H1 (cell line): ENCODE measurements at regions not wholly inside any gene's neighbourhood (a gene's known extent, or its start where the extent isn't known, plus 50 kb on each side); places are given as distances from the start of the nearest gene placed in this dataset.

Source experiments
- CTCF ChIA-PET: fragments of 300-600 bp; sonication (Branson Sonifier 250); formaldehyde crosslinking; loops from one replicate; lab custom pipeline; 2021; ENCODE audit not compliant: partially characterized antibody; lab: Charles Lee
- POLR2A ChIA-PET: fragments of 300-600 bp; sonication (Branson Sonifier 250); formaldehyde crosslinking; loops from one replicate; lab custom pipeline; 2021; ENCODE audit warnings: inconsistent platforms; ENCODE audit not compliant: partially characterized antibody; lab: Charles Lee
- DNase-seq, 2 experiments: peaks; one replicate each; pipeline versions ENCODE4 v3.0.0 to v3.0.0-alpha.2; 2010 to 2022; ENCODE audit warnings: low spot score in 2 of 2, low read depth in 1 of 2, mixed read lengths in 1 of 2
- FAIRE-seq: peaks from 2 replicates; lab custom pipeline; 2011; peaks lifted over from hg19 to GRCh38; lab: Jason Lieb, UNC
- H2AFZ ChIP-seq: 2 replicates; pipeline ENCODE4 v1.8.1; 2012; ENCODE audit warnings: low read length, inconsistent platforms
- H2AK5ac ChIP-seq: 2 replicates; pipeline ENCODE4 v1.6.1; 2013; ENCODE audit warnings: low read depth, low read length
- H2BK120ac ChIP-seq: replicated peaks from 2 replicates; pipeline ENCODE3; 2013; ENCODE audit warnings: low read depth, low read length, inconsistent platforms
- H2BK12ac ChIP-seq: 2 replicates; pipeline ENCODE4 v1.6.1; 2013; ENCODE audit warnings: low read depth, low read length
- H2BK15ac ChIP-seq: 2 replicates; pipeline ENCODE4 v1.6.1; 2013; ENCODE audit warnings: low read length
- H2BK20ac ChIP-seq: 2 replicates; pipeline ENCODE4 v1.6.1; 2013; ENCODE audit warnings: low read length
- H2BK5ac ChIP-seq: 2 replicates; pipeline ENCODE4 v1.6.1; 2013; ENCODE audit warnings: low read depth, low read length
- H3K14ac ChIP-seq: 2 replicates; pipeline ENCODE4 v1.6.1; 2013; ENCODE audit warnings: inconsistent platforms; ENCODE audit not compliant: insufficient read length
- H3K18ac ChIP-seq: 2 replicates; pipeline ENCODE4 v1.6.1; 2013; ENCODE audit warnings: low read length; ENCODE audit errors: extremely low read depth
- H3K23ac ChIP-seq: 2 replicates; pipeline ENCODE4 v1.6.1; 2013; ENCODE audit warnings: inconsistent platforms; ENCODE audit not compliant: insufficient read length
- H3K23me2 ChIP-seq: 2 replicates; pipeline ENCODE4 v1.6.1; 2013; ENCODE audit warnings: low read depth, low read length
- H3K27ac ChIP-seq: 2 replicates; pipeline ENCODE4 v1.6.1; 2011; ENCODE audit warnings: low read depth, low read length, inconsistent platforms
- H3K27me3 ChIP-seq, 4 experiments: replicated peaks in 1 of 4; 1 replicate in 1 of 4; 2 replicates in 3 of 4; pipeline versions ENCODE4 v1.6.1 to v1.8.1; 2011 to 2013; ENCODE audit warnings: low read length in 3 of 4, mild to moderate bottlenecking in 3 of 4, inconsistent platforms in 2 of 4, mixed read lengths in 2 of 4, moderate library complexity in 1 of 4; ENCODE audit not compliant: control insufficient read depth in 3 of 4, insufficient read depth in 3 of 4; ENCODE audit errors: extremely low read depth in 1 of 4
- H3K36me3 ChIP-seq, 4 experiments: 2 replicates each; pipeline versions ENCODE4 v1.6.1 to v1.8.1; 2011 to 2013; ENCODE audit warnings: mild to moderate bottlenecking in 4 of 4, low read length in 3 of 4, moderate library complexity in 2 of 4, control low read depth in 1 of 4, inconsistent platforms in 1 of 4; ENCODE audit not compliant: insufficient read depth in 4 of 4, control insufficient read depth in 2 of 4
- H3K4ac ChIP-seq: replicated peaks from 2 replicates; pipeline ENCODE3; 2013; ENCODE audit warnings: low read length, low read depth, mixed read lengths, inconsistent platforms; ENCODE audit not compliant: insufficient read length
- H3K4me1 ChIP-seq, 4 experiments: replicated peaks in 1 of 4; 1 replicate in 1 of 4; 2 replicates in 3 of 4; pipeline versions ENCODE4 v1.6.1 to v1.8.1; 2011 to 2013; ENCODE audit warnings: low read length in 3 of 4, inconsistent platforms in 2 of 4, mixed read lengths in 1 of 4; ENCODE audit not compliant: insufficient read depth in 4 of 4, control insufficient read depth in 3 of 4
- H3K4me2 ChIP-seq, 2 experiments: 2 replicates each; pipeline versions ENCODE4 v1.6.1 to v1.8.1; 2011 to 2013; ENCODE audit warnings: low read depth in 2 of 2, low read length in 2 of 2, control low read depth in 1 of 2, inconsistent platforms in 1 of 2, mild to moderate bottlenecking in 1 of 2; ENCODE audit not compliant: insufficient read depth in 1 of 2
- H3K4me3 ChIP-seq, 4 experiments: fragments of 200-600, 300-600 bp in 1 of 4; sonication (generic), shearing (Covaris generic), sonication (Bioruptor Twin) in 1 of 4; 2 replicates each; pipeline versions ENCODE4 v1.5.1 to v1.8.1; 2011 to 2016; ENCODE audit warnings: low read length in 4 of 4, low read depth in 3 of 4, control low read depth in 2 of 4, inconsistent platforms in 2 of 4, mild to moderate bottlenecking in 2 of 4, mixed read lengths in 1 of 4, moderate library complexity in 1 of 4; ENCODE audit not compliant: insufficient read depth in 2 of 4; ENCODE audit errors: extremely low read depth in 1 of 4
- H3K56ac ChIP-seq: replicated peaks from 2 replicates; pipeline ENCODE3; 2013; ENCODE audit warnings: low read depth, mild to moderate bottlenecking, mixed read lengths, low read length, inconsistent platforms; ENCODE audit not compliant: insufficient read length
- H3K79me1 ChIP-seq: 2 replicates; pipeline ENCODE4 v1.6.1; 2013; ENCODE audit warnings: low read depth, low read length, control low read depth
- H3K79me2 ChIP-seq, 2 experiments: 2 replicates each; pipeline versions ENCODE4 v1.6.1 to v1.8.1; 2012 to 2013; ENCODE audit warnings: low read length in 2 of 2, mild to moderate bottlenecking in 2 of 2, inconsistent platforms in 1 of 2; ENCODE audit not compliant: insufficient read depth in 2 of 2, control insufficient read depth in 1 of 2
- H3K9ac ChIP-seq, 4 experiments: replicated peaks in 1 of 4; 1 replicate in 1 of 4; 2 replicates in 3 of 4; pipeline versions ENCODE4 v1.6.1 to v1.8.1; 2011 to 2013; ENCODE audit warnings: low read depth in 3 of 4, low read length in 3 of 4, control low read depth in 2 of 4, mild to moderate bottlenecking in 2 of 4, moderate library complexity in 2 of 4, inconsistent platforms in 1 of 4; ENCODE audit errors: extremely low read depth in 1 of 4
- H3K9me3 ChIP-seq, 2 experiments: 2 replicates each; pipeline versions ENCODE4 v1.6.1 to v1.8.1; 2012 to 2013; ENCODE audit warnings: mild to moderate bottlenecking in 2 of 2, moderate library complexity in 2 of 2, control low read depth in 1 of 2, inconsistent platforms in 1 of 2, low read depth in 1 of 2, low read length in 1 of 2, mixed read lengths in 1 of 2; ENCODE audit not compliant: insufficient read depth in 2 of 2
- H4K20me1 ChIP-seq, 2 experiments: replicated peaks in 1 of 2; 2 replicates each; pipeline versions ENCODE3 to v1.8.1; 2011 to 2013; ENCODE audit warnings: inconsistent platforms in 2 of 2, low read length in 2 of 2, mild to moderate bottlenecking in 1 of 2; ENCODE audit not compliant: insufficient read depth in 2 of 2, control insufficient read depth in 1 of 2
- H4K5ac ChIP-seq: 2 replicates; pipeline ENCODE4 v1.6.1; 2013; ENCODE audit warnings: low read length, low read depth, mixed read lengths, inconsistent platforms; ENCODE audit not compliant: insufficient read length
- H4K8ac ChIP-seq: 2 replicates; pipeline ENCODE4 v1.8.0; 2013; ENCODE audit warnings: mild to moderate bottlenecking, moderate library complexity, low read length, inconsistent platforms; ENCODE audit not compliant: insufficient read depth; ENCODE audit errors: extremely low read depth
- H4K91ac ChIP-seq: replicated peaks from 2 replicates; pipeline ENCODE3; 2013; ENCODE audit warnings: low read length, mixed read lengths, inconsistent platforms; ENCODE audit not compliant: insufficient read length
- ASH2L ChIP-seq: fragments of 200-600, 300-600 bp; sonication (generic); IDR thresholded peaks from one replicate; pipeline ENCODE4 v1.7.1; 2017; ENCODE audit warnings: low read length
- BCL11A ChIP-seq, 2 experiments: IDR thresholded peaks; one replicate each; pipeline ENCODE4 v1.6.1; 2011; ENCODE audit warnings: low read depth in 2 of 2, low read length in 2 of 2, mild to moderate bottlenecking in 2 of 2
- CTCF ChIP-seq, 3 experiments: IDR thresholded peaks; 1 replicate in 2 of 3; 2 replicates in 1 of 3; pipeline versions ENCODE4 v1.5.1 to v1.6.1; 2011; ENCODE audit warnings: low read length in 3 of 3, mild to moderate bottlenecking in 3 of 3, inconsistent platforms in 2 of 3, low read depth in 1 of 3, moderate library complexity in 1 of 3; ENCODE audit not compliant: insufficient read depth in 1 of 3; ENCODE audit errors: control extremely low read depth in 1 of 3
- GTF2F1 ChIP-seq: IDR thresholded peaks from 2 replicates; pipeline ENCODE4 v1.6.1; 2012; ENCODE audit warnings: low read depth, low read length, improper control_type of control experiment, borderline replicate concordance
- JUN ChIP-seq: IDR thresholded peaks from 2 replicates; pipeline ENCODE4 v1.6.1; 2011; ENCODE audit warnings: low read depth, mild to moderate bottlenecking, improper control_type of control experiment, low read length
- JUND ChIP-seq: IDR thresholded peaks from 2 replicates; pipeline ENCODE4 v1.6.1; 2011; ENCODE audit warnings: mild to moderate bottlenecking, improper control_type of control experiment, low read length
- MAFK ChIP-seq: IDR thresholded peaks from 2 replicates; pipeline ENCODE4 v1.6.1; 2012; ENCODE audit warnings: low read depth, mild to moderate bottlenecking, improper control_type of control experiment, low read length
- NRF1 ChIP-seq: IDR thresholded peaks from 2 replicates; pipeline ENCODE4 v1.6.1; 2011; ENCODE audit warnings: mild to moderate bottlenecking, low read depth, low read length, improper control_type of control experiment
- RAD21 ChIP-seq, 2 experiments: IDR thresholded peaks in 1 of 2; conservative IDR thresholded peaks in 1 of 2; 2 replicates each; pipeline ENCODE4 v1.6.1; 2011; ENCODE audit warnings: low read depth in 2 of 2, low read length in 2 of 2, improper control_type of control experiment in 1 of 2, inconsistent platforms in 1 of 2, mild to moderate bottlenecking in 1 of 2, moderate library complexity in 1 of 2
- SIRT6 ChIP-seq: IDR thresholded peaks from one replicate; pipeline ENCODE4 v1.7.1; 2012; ENCODE audit warnings: low read length, inconsistent platforms
- TF ChIP-seq, protein P1 (sequence below): IDR thresholded peaks from 2 replicates; pipeline ENCODE4 v1.6.1; 2012; ENCODE audit warnings: inconsistent platforms

DNA sequence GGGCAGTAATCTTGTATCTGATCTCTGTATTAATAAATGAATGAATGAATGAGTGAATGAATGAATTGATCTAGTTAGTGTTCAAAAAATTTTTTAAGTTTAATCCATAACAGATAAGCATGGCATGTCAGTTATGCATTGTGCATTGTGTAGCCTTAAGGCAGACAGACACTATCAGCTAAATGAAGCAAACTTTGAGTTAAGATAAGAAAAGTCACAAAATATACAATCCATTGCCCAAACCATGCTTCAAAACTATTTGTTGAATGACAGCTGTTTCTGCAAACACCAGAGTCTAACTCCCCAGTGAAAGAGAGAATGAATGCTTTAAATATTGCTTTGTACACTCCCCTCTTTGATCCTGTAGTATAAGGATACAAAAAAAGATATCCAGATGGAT, 314.3 kb upstream of the ETAA1 start:
- DNase-seq = no peak
- CTCF ChIA-PET = no interaction called here

More for the DNA sequence above, 314.3 kb upstream of the ETAA1 start:
- no peak overlapping the region for H3K14ac ChIP-seq
- no peak for FAIRE-seq
- no peaks in the 10 kb centered on the region for H3K4me1 ChIP-seq
- H2BK20ac ChIP-seq = no peak overlapping the region
- no peak overlapping the region for H2BK15ac ChIP-seq
- H3K23ac ChIP-seq = no peak overlapping the region
- no peak overlapping the region for H2BK12ac ChIP-seq
- H3K9ac ChIP-seq = no peak overlapping the region
- no peak overlapping the region for H2BK5ac ChIP-seq
- H3K23me2 ChIP-seq = no peaks in the 10 kb centered on the region
- POLR2A ChIA-PET = no interaction called here
- H2BK120ac ChIP-seq = no peak overlapping the region
- no peaks in the 10 kb centered on the region for H4K20me1 ChIP-seq
- no peak for TF ChIP-seq SIRT6
- TF ChIP-seq, protein P1, sequence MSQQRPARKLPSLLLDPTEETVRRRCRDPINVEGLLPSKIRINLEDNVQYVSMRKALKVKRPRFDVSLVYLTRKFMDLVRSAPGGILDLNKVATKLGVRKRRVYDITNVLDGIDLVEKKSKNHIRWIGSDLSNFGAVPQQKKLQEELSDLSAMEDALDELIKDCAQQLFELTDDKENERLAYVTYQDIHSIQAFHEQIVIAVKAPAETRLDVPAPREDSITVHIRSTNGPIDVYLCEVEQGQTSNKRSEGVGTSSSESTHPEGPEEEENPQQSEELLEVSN = no peak
- TF ChIP-seq NRF1 = no peak
- TF ChIP-seq JUN = no peak
- TF ChIP-seq ASH2L = no peak
- TF ChIP-seq CTCF (IDR thresholded peaks at IDR 0.05; ENCODE audit: control extremely low read depth in 1 of 3, insufficient read depth in 1 of 3, low read depth in 1 of 3, low read length in 3 of 3) = no peak
- no peak for TF ChIP-seq BCL11A (IDR thresholded peaks at IDR 0.05; ENCODE audit: low read depth in 2 of 2, low read length in 2 of 2)
- TF ChIP-seq MAFK = no peak
- no peak for TF ChIP-seq GTF2F1
- TF ChIP-seq JUND = no peak
- no peak for TF ChIP-seq RAD21 (IDR thresholded peaks at IDR 0.05 in 1 of 2, conservative IDR thresholded peaks at IDR 0.05 in 1 of 2; ENCODE audit: low read depth in 2 of 2, low read length in 2 of 2)
- TF ChIP-seq, all 59 proteins: peak for 0
- H3K4ac ChIP-seq = no peak overlapping the region
- no peaks in the 10 kb centered on the region for H3K79me1 ChIP-seq
- no peak overlapping the region for H2AFZ ChIP-seq
- H3K9me3 ChIP-seq = peaks cover 0 to 7% of the 10 kb centered on the region in 2 experiments; a peak in 1 of 4 replicates
- H4K5ac ChIP-seq = no peak overlapping the region
- no peak overlapping the region for H3K4me3 ChIP-seq
- no peak overlapping the region for H3K4me2 ChIP-seq
- H3K27ac ChIP-seq = no peak overlapping the region
- no peaks in the 10 kb centered on the region for H3K79me2 ChIP-seq
- no peak overlapping the region for H3K18ac ChIP-seq
- H3K56ac ChIP-seq = no peak overlapping the region
- no peaks in the 10 kb centered on the region for H3K27me3 ChIP-seq
- H4K91ac ChIP-seq = no peak overlapping the region
- peaks cover 0 to 2% (median 0%) of the 10 kb centered on the region in 4 experiments; a peak in 2 of 8 replicates for H3K36me3 ChIP-seq
- H4K8ac ChIP-seq = no peak overlapping the region
- no peak overlapping the region for H2AK5ac ChIP-seq
